Keratinocyte (primary cell): ENCODE measurements at regions not wholly inside any gene's neighbourhood (a gene's known extent, or its start where the extent isn't known, plus 50 kb on each side); places are given as distances from the start of the nearest gene placed in this dataset.
"Not testable (repeated sequence)": the region's sequence is repeated elsewhere in the genome, so short reads cannot be mapped to it uniquely, and the experiment has no call there.

ENCODE experiments used
- DNase-seq: peaks from one replicate; pipeline ENCODE4 v3.0.0-alpha.2; 2011; ENCODE audit warnings: low read depth, missing footprints, low spot score
- FAIRE-seq: peaks from 2 replicates; lab custom pipeline; 2011; peaks lifted over from hg19 to GRCh38; lab: Jason Lieb, UNC
- H2AFZ ChIP-seq: 2 replicates; pipeline ENCODE4 v1.6.0; 2012; ENCODE audit warnings: low read length, control low read depth, inconsistent platforms; ENCODE audit not compliant: control insufficient read depth
- H3K27ac ChIP-seq: 2 replicates; pipeline ENCODE4 v1.5.1; 2011; ENCODE audit warnings: low read length; ENCODE audit not compliant: control insufficient read depth, insufficient read depth
- H3K27me3 ChIP-seq: 3 replicates; pipeline ENCODE4 v1.6.0; 2011; ENCODE audit warnings: low read length; ENCODE audit not compliant: control insufficient read depth, insufficient read depth; ENCODE audit errors: extremely low read depth
- H3K36me3 ChIP-seq, 2 experiments: 2 replicates in 1 of 2; 3 replicates in 1 of 2; pipeline ENCODE4 v1.5.1; 2011; ENCODE audit warnings: low read length in 2 of 2, mild to moderate bottlenecking in 1 of 2; ENCODE audit not compliant: control insufficient read depth in 2 of 2, insufficient read depth in 2 of 2; ENCODE audit errors: extremely low read depth in 1 of 2
- H3K4me1 ChIP-seq: 3 replicates; pipeline ENCODE4 v1.5.1; 2011; ENCODE audit warnings: low read length; ENCODE audit not compliant: control insufficient read depth, insufficient read depth; ENCODE audit errors: extremely low read depth
- H3K4me2 ChIP-seq: 3 replicates; pipeline ENCODE4 v1.6.0; 2011; ENCODE audit warnings: low read depth, low read length; ENCODE audit not compliant: control insufficient read depth, insufficient read depth; ENCODE audit errors: extremely low read depth
- H3K4me3 ChIP-seq, 3 experiments: fragments of 200-600 bp in 1 of 3; sonication (generic) in 1 of 3; 2 replicates in 2 of 3; 3 replicates in 1 of 3; pipeline ENCODE4 v1.5.1; 2011 to 2016; ENCODE audit warnings: low read length in 3 of 3, mild to moderate bottlenecking in 3 of 3, control low read depth in 2 of 3, inconsistent platforms in 1 of 3, low read depth in 1 of 3, mixed read lengths in 1 of 3, mixed run types in 1 of 3, moderate library complexity in 1 of 3; ENCODE audit not compliant: control insufficient read depth in 2 of 3, insufficient read depth in 2 of 3; ENCODE audit errors: extremely low read depth in 1 of 3
- H3K79me2 ChIP-seq: 2 replicates; pipeline ENCODE4 v1.6.0; 2012; ENCODE audit warnings: low read length; ENCODE audit not compliant: control insufficient read depth, insufficient read depth
- H3K9ac ChIP-seq: 3 replicates; pipeline ENCODE4 v1.6.0; 2011; ENCODE audit warnings: low read length; ENCODE audit not compliant: control insufficient read depth, insufficient read depth; ENCODE audit errors: extremely low read depth
- H3K9me1 ChIP-seq: 3 replicates; pipeline ENCODE4 v1.6.0; 2011; ENCODE audit warnings: low read length; ENCODE audit not compliant: control insufficient read depth, insufficient read depth; ENCODE audit errors: extremely low read depth
- H3K9me3 ChIP-seq: 2 replicates; pipeline ENCODE4 v1.5.1; 2012; ENCODE audit warnings: low read depth, low read length; ENCODE audit not compliant: control insufficient read depth
- H4K20me1 ChIP-seq: 3 replicates; pipeline ENCODE4 v1.6.0; 2011; ENCODE audit warnings: low read length; ENCODE audit not compliant: control insufficient read depth, insufficient read depth; ENCODE audit errors: extremely low read depth
- CTCF ChIP-seq, 3 experiments: IDR thresholded peaks in 1 of 3; conservative IDR thresholded peaks in 1 of 3; optimal IDR thresholded peaks in 1 of 3; 2 replicates in 2 of 3; 3 replicates in 1 of 3; pipeline versions ENCODE3 to v1.5.1; 2011; ENCODE audit warnings: low read length in 3 of 3, mild to moderate bottlenecking in 3 of 3, moderate library complexity in 2 of 3, control low read depth in 1 of 3, inconsistent platforms in 1 of 3; ENCODE audit not compliant: insufficient read depth in 2 of 3; ENCODE audit errors: extremely low read depth in 1 of 3
- EZH2 ChIP-seq: IDR thresholded peaks from one replicate; pipeline ENCODE4 v1.6.1; 2012; ENCODE audit warnings: inconsistent platforms, mild to moderate bottlenecking, low read length, moderate library complexity
- dilution Hi-C: fragments of 300-500 bp; cut with MboI; formaldehyde crosslinking; loops from one replicate; pipeline ENCODE4 v1.7.0; 2020; ENCODE audit warnings: low sequenced_read_pairs; ENCODE audit not compliant: extremely low pct_ligation_motif_present

- H2AFZ ChIP-seq, result peak overlapping the region; percentile 56
- H3K4me3 ChIP-seq, result no peak overlapping the region
- peaks cover 2% of the 10 kb centered on the region for H3K4me1 ChIP-seq
- H3K36me3 ChIP-seq, result no peaks in the 10 kb centered on the region
- H3K9me1 ChIP-seq, result no peaks in the 10 kb centered on the region
- H3K27ac ChIP-seq, result no peak overlapping the region
- TF ChIP-seq EZH2 (no peak), CTCF (optimal IDR thresholded peaks at IDR 0.05 in 1 of 3, IDR thresholded peaks at IDR 0.05 in 1 of 3, conservative IDR thresholded peaks at IDR 0.05 in 1 of 3; ENCODE audit: extremely low read depth in 1 of 3, insufficient read depth in 2 of 3, low read length in 3 of 3) (no peak)
- H3K79me2 ChIP-seq, result no peaks in the 10 kb centered on the region
- dilution Hi-C loops, result no loop called here
- H3K9ac ChIP-seq, result no peak overlapping the region
- no peak overlapping the region for H3K4me2 ChIP-seq
- no peaks in the 10 kb centered on the region for H3K27me3 ChIP-seq
- FAIRE-seq (no peak), DNase-seq (no peak)
- no peaks in the 10 kb centered on the region for H3K9me3 ChIP-seq
- no peaks in the 10 kb centered on the region for H4K20me1 ChIP-seq
Measured at GRCh38 chrX:13212191-13212651, 107.6 kb downstream of the ATXN3L start.

DNA sequence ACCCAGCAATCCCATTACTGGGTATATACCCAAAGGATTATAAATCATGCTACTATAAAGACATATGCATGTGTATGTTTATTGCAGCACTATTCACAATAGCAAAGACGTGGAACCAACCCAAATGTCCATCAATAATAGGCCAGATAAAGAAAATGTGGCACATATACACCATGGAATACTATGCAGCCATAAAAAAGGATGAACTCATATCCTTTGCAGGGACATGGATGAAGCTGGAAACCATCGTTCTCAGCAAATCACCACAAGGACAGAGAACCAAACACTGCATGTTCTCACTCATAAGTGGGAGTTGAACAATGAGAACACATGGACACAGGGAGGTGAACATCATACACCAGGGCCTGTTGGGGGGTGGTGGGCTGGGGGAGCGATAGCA is 109.7 kb downstream of the ATXN3L start:
- DNase-seq, H3K79me2 ChIP-seq, H3K9ac ChIP-seq, H3K9me3 ChIP-seq, H2AFZ ChIP-seq, H3K9me1 ChIP-seq, H3K4me2 ChIP-seq, H3K4me1 ChIP-seq, H4K20me1 ChIP-seq, H3K27me3 ChIP-seq, H3K27ac ChIP-seq, FAIRE-seq, H3K4me3 ChIP-seq, dilution Hi-C loops, H3K36me3 ChIP-seq: not testable (repeated sequence)

- H3K27ac ChIP-seq, H4K20me1 ChIP-seq, DNase-seq, H3K36me3 ChIP-seq, H3K4me2 ChIP-seq, H3K4me1 ChIP-seq, H3K79me2 ChIP-seq, dilution Hi-C loops, H3K9me3 ChIP-seq, H3K4me3 ChIP-seq, H2AFZ ChIP-seq, H3K9ac ChIP-seq, FAIRE-seq, H3K9me1 ChIP-seq, H3K27me3 ChIP-seq: not testable (repeated sequence)
Measured at GRCh38 chrX:13209704-13210103, 110.1 kb downstream of the ATXN3L start.
